ENCODE measurements at regions not wholly inside any gene's neighbourhood (a gene's known extent, or its start where the extent isn't known, plus 50 kb on each side); places are given as distances from the start of the nearest gene placed in this dataset.

GRCh38 chr14:104385111-104385510 lies 194.5 kb upstream of the C14orf180 start:
- H3K4me3 ChIP-seq (ENCODE audit: low read length): no peak overlapping the region
- no peak overlapping the region for H3K27ac ChIP-seq (ENCODE audit: low read length)
- DNase-seq (no peak), ATAC-seq (no peak)
- H3K9me3 ChIP-seq (ENCODE audit: control insufficient read depth, insufficient read depth, low read length): peaks cover 4% of the 10 kb centered on the region
- intact Hi-C loops (cut with micrococcal nuclease): no loop called here
- no peak overlapping the region for H3K4me3 Mint-ChIP-seq
- TF ChIP-seq, protein P1, sequence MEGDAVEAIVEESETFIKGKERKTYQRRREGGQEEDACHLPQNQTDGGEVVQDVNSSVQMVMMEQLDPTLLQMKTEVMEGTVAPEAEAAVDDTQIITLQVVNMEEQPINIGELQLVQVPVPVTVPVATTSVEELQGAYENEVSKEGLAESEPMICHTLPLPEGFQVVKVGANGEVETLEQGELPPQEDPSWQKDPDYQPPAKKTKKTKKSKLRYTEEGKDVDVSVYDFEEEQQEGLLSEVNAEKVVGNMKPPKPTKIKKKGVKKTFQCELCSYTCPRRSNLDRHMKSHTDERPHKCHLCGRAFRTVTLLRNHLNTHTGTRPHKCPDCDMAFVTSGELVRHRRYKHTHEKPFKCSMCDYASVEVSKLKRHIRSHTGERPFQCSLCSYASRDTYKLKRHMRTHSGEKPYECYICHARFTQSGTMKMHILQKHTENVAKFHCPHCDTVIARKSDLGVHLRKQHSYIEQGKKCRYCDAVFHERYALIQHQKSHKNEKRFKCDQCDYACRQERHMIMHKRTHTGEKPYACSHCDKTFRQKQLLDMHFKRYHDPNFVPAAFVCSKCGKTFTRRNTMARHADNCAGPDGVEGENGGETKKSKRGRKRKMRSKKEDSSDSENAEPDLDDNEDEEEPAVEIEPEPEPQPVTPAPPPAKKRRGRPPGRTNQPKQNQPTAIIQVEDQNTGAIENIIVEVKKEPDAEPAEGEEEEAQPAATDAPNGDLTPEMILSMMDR (IDR thresholded peaks at IDR 0.05): no peak
- H3K4me1 Mint-ChIP-seq: peaks cover 14 to 16% of the 10 kb centered on the region in 2 donors
- no peaks in the 10 kb centered on the region for H3K36me3 ChIP-seq (ENCODE audit: control insufficient read depth, insufficient read depth, low read length)
- H3K36me3 Mint-ChIP-seq: peaks cover 16% of the 10 kb centered on the region
- H3K27ac Mint-ChIP-seq: no peak overlapping the region
- 88% methylated on average over 15 of the region's 15 CpGs for WGBS (ENCODE audit: insufficient coverage)
- H3K27me3 Mint-ChIP-seq (ENCODE audit: low read depth in 2 of 2): peaks cover 0 to 2% of the 10 kb centered on the region in 2 donors
- peaks cover 35% of the 10 kb centered on the region for H3K4me1 ChIP-seq (ENCODE audit: control insufficient read depth, insufficient read depth, low read length)
- H3K27me3 ChIP-seq (ENCODE audit: control insufficient read depth, insufficient read depth, low read length): no peaks in the 10 kb centered on the region
- H3K9me3 Mint-ChIP-seq: peaks cover 3 to 4% of the 10 kb centered on the region in 2 donors

- peaks cover 0 to 2% of the 10 kb centered on the region in 2 donors for H3K27me3 Mint-ChIP-seq (ENCODE audit: low read depth in 2 of 2)
- Histone ChIP-seq H3K27ac (ENCODE audit: low read length) (no peak overlapping the region), H3K4me1 (ENCODE audit: control insufficient read depth, insufficient read depth, low read length) (peaks cover 40% of the 10 kb centered on the region), H3K9me3 (ENCODE audit: control insufficient read depth, insufficient read depth, low read length) (no peaks in the 10 kb centered on the region), H3K4me3 (ENCODE audit: low read length) (no peak overlapping the region), H3K27me3 (ENCODE audit: control insufficient read depth, insufficient read depth, low read length) (no peaks in the 10 kb centered on the region), H3K36me3 (ENCODE audit: control insufficient read depth, insufficient read depth, low read length) (no peaks in the 10 kb centered on the region)
- H3K4me3 Mint-ChIP-seq: no peak overlapping the region
- WGBS (ENCODE audit: insufficient coverage): 89% methylated on average over 20 of the region's 20 CpGs
- no peak overlapping the region for H3K27ac Mint-ChIP-seq
- peaks cover 3 to 4% of the 10 kb centered on the region in 2 donors for H3K9me3 Mint-ChIP-seq
- H3K4me1 Mint-ChIP-seq: peaks cover 19 to 21% of the 10 kb centered on the region in 2 donors
- peak in 1 of 2 donors; percentile 10 for DNase-seq
- peaks cover 11% of the 10 kb centered on the region for H3K36me3 Mint-ChIP-seq
- intact Hi-C loops (cut with micrococcal nuclease): no loop called here
- ATAC-seq: no peak
- TF ChIP-seq, protein P1 (IDR thresholded peaks at IDR 0.05): no peak
Observed at GRCh38 chr14:104385531-104386101, 193.9 kb upstream of the C14orf180 start.

- Histone ChIP-seq H3K27me3 (ENCODE audit: control insufficient read depth, insufficient read depth, low read length) (no peaks in the 10 kb centered on the region), H3K4me1 (ENCODE audit: control insufficient read depth, insufficient read depth, low read length) (peaks cover 47% of the 10 kb centered on the region), H3K27ac (ENCODE audit: low read length) (no peak overlapping the region), H3K9me3 (ENCODE audit: control insufficient read depth, insufficient read depth, low read length) (no peaks in the 10 kb centered on the region), H3K4me3 (ENCODE audit: low read length) (no peak overlapping the region), H3K36me3 (ENCODE audit: control insufficient read depth, insufficient read depth, low read length) (no peaks in the 10 kb centered on the region)
- peaks cover 6% of the 10 kb centered on the region for H3K36me3 Mint-ChIP-seq
- peaks cover 22 to 25% of the 10 kb centered on the region in 2 donors for H3K4me1 Mint-ChIP-seq
- intact Hi-C loops (cut with micrococcal nuclease): no loop called here
- H3K4me3 Mint-ChIP-seq: no peak overlapping the region
- H3K27me3 Mint-ChIP-seq (ENCODE audit: low read depth in 2 of 2): peaks cover 0 to 2% of the 10 kb centered on the region in 2 donors
- DNase-seq (peak in 1 of 2 donors; percentile 12), ATAC-seq (no peak)
- peaks cover 1 to 2% of the 10 kb centered on the region in 2 donors for H3K9me3 Mint-ChIP-seq
- H3K27ac Mint-ChIP-seq: no peak overlapping the region
- TF ChIP-seq, protein P1 (IDR thresholded peaks at IDR 0.05): no peak
- WGBS (ENCODE audit: insufficient coverage): 85% methylated on average over 26 of the region's 26 CpGs
Observed at GRCh38 chr14:104386151-104386841, 193.3 kb upstream of the C14orf180 start.
